H1 (cell line): ENCODE measurements at regions not wholly inside any gene's neighbourhood (a gene's known extent, or its start where the extent isn't known, plus 50 kb on each side); places are given as distances from the start of the nearest gene placed in this dataset.

ENCODE experiments used
- EZH2 ChIP-seq: fragments of 200-600 bp; sonication (generic); IDR thresholded peaks from 2 replicates; pipeline ENCODE4 v1.7.1; 2012; ENCODE audit warnings: low read depth, mild to moderate bottlenecking, moderate library complexity, low read length, inconsistent platforms; ENCODE audit not compliant: severe bottlenecking
- JUN ChIP-seq: IDR thresholded peaks from 2 replicates; pipeline ENCODE4 v1.6.1; 2011; ENCODE audit warnings: low read depth, mild to moderate bottlenecking, improper control_type of control experiment, low read length
- POLR2AphosphoS5 ChIP-seq: IDR thresholded peaks from 2 replicates; pipeline ENCODE4 v1.6.1; 2011; ENCODE audit warnings: low read depth, low read length
- POU5F1 ChIP-seq: IDR thresholded peaks from 2 replicates; pipeline ENCODE4 v1.6.1; 2011; ENCODE audit warnings: low read depth, mild to moderate bottlenecking, low read length, moderate library complexity
- SP2 ChIP-seq: IDR thresholded peaks from 2 replicates; pipeline ENCODE4 v1.6.1; 2012; ENCODE audit warnings: mild to moderate bottlenecking, low read length, inconsistent platforms
- USF2 ChIP-seq: IDR thresholded peaks from 2 replicates; pipeline ENCODE4 v1.6.1; 2011; ENCODE audit warnings: low read length, improper control_type of control experiment

GRCh38 chr22:45104313-45104712 is 59.4 kb upstream of the NUP50 start (continued):
- TF ChIP-seq EZH2 = no peak
- no peak for TF ChIP-seq SP2
- TF ChIP-seq POU5F1 = no peak
- no peak for TF ChIP-seq POLR2AphosphoS5
- no peak for TF ChIP-seq JUN
- TF ChIP-seq USF2 = no peak
